GM18505 (cell line): ENCODE measurements at regions not wholly inside any gene's neighbourhood (a gene's known extent, or its start where the extent isn't known, plus 50 kb on each side); places are given as distances from the start of the nearest gene placed in this dataset.

Source experiments
- ATAC-seq: cut with Tn5 transposase; IDR thresholded peaks from one replicate; pipeline ENCODE4 v1.9.1; 2021; ENCODE audit not compliant: unreplicated experiment
- POLR2A ChIP-seq: IDR thresholded peaks from 4 replicates; pipeline ENCODE4 v1.6.1; 2011; ENCODE audit warnings: borderline replicate concordance; ENCODE audit not compliant: insufficient read depth, insufficient read length; ENCODE audit errors: extremely low read depth

DNA sequence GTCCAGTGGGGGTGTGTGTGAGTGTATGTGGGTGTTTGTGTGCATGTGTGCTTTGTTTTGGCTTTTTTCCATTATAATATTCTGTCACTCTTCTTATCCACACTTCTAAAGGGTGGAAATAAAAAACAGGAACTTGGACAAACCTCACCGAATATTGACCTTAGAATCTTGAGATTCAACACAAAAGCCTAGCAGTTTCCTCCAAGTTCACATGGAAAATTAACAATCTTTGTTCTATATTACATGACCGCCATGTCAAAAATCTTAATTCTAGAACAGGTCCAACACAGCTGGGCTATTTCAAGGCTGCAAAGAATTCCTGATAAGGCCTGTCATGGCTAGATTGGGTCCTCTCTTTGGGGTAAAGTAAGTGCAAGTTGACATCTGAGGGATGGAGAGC, 169.3 kb upstream of the OSR1 start:
- no peak for TF ChIP-seq POLR2A
- no peak for ATAC-seq

DNA sequence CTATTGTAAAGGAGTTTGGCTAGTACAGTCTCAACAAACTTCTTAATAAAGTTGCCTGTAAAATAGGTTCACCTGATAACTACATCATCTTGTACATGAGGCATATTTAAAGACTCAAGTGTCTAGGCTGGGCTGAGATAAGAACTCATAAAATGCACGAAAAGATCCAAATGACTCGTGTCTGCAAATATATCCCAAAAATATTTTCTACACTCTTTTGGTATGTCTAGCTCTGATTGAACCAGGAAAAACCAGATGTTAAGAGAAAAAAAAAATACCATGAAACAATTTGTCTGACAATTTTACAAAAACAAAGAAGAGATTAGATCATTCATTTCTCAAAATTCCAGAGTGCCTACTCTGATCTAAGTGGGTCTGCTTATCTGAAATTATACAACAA, 166.9 kb upstream of the OSR1 start:
- no peak for ATAC-seq

DNA sequence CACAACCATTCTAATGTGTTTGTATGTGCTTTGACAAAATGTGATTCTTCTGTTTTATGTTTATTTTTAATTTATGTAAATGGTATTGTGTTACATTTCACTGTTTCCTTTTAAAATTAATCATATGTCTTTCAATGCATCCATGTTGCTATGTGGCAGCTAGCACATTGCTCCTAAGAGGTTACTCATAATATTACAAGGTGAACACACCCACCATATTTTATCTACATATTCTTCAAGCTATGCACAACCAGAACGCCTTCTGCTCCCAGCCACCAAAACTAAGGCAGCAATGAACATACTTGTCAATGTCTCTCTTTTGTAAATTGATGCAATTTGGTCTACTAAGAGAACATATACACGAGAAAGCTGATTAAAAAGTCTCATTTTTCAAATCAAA, 160.6 kb upstream of the OSR1 start:
- no peak for TF ChIP-seq POLR2A
- ATAC-seq: no peak

More for the DNA sequence above, 166.9 kb upstream of the OSR1 start:
- TF ChIP-seq POLR2A: no peak

DNA sequence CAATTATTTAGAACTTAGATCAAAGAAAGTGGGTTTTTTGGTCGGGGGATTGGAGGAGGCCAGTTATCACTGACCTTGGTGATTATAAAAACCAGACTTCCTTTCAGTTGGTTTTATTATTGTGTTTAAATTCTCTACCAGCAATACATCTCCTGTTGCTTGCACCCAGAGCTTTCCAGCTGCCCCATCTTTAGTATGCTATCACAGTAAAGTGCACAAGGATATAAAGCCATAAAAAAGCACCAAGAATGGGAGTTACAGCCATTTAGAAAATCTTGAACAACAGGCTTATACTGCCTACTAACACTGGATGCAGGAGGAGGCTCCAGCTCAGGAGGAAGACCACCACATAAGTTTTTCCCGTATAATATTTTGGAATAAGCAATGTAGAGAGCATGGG, 148.7 kb upstream of the OSR1 start:
- ATAC-seq: no peak
- TF ChIP-seq POLR2A: no peak

DNA sequence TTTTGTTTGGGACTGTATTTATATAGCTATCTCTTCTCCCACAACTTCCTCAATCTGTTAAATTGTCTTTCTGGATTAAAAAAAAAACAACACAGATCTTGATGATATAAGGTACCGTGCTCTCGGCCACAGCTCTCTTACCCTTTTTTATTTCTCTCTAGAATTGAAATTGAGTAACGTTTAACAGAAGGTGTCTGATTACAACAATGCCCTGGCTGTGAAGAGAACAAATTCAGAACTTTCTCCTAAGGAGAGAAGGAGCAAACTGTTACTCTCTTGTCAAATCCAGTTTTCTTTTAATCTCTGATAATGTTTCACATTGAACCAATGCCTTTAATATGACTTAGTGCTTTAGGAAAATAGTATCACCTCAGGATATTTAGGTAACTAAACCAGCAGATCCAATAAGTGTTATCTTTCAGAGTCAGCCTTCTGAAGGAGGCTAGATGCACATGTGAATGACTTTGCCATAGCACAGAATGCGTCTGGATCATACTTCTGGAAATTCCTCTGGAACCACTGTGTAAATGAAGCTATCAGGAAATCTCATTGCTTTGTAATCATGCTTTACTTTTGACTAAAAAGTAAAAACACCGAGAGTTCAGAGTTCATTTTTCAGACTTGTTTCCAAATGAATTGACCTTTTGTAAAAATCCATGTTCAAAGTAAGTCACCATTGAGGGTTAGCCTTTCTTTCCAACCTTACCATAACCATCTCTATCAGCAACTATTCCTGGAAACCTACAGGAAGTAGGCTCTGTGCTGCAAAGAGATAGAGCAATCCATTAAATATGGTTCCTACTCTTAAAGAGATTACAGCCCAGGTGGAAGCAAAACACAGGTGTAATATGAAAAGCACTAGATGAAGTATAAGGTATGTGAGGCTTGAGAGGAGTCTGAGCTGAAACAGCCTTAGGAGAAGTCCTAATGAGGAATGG, 147.0 kb upstream of the OSR1 start:
- ATAC-seq: no peak
- no peak for TF ChIP-seq POLR2A

DNA sequence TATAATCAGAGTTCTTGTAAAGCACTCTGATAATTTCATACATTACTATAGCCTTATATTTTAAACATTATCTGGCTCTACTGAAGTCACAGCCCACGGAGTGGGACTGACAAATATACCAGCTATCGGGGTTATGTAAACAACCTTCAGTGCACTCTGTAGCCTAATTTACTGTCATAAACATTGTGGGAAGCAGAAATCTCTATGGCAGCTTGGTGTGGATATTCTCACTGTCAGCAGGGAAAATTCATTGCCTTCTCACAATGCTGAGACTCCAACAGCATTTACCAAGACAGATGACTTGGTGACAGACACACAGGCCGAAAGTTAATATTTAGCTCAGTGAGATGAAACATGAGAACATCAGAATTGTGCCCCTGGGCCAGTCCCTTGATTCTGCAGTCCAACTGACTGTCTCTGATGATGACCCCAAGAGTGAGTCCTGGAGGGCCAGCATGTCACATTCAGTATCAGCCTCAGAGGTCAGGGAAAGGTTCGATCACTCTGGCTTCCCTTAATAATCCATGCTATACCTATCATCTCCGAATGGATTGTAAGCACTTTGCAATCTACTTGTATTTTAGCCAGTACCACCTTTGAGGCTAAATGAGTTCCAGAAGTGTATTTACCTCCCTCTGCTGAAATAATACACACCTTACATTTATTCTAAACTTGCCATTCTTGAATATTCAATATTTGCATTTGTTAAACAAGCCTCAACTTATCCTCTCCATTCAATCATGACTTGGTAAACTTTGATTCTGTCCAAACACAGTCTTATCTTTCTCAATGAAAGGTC, 146.2 kb upstream of the OSR1 start:
- ATAC-seq: no peak
- TF ChIP-seq POLR2A: no peak

DNA sequence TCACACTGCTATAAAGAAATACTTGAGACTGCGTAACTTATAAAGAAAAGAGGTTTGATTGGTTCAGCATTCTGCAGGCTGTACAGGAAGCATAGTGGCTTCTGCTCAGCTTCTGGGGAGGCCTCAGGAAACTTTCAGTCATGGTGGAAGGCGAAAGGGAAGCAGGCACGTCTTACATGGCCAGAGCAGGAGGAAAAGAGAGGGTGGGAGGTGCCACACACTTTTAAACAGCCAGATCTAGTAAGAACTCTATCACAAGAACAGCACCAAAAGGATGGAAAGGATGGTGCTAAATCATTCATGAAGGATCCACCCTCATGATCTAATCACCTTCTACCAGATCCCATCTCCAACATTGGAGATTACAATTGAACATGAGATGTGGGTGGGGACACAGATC, 145.5 kb upstream of the OSR1 start:
- ATAC-seq: no peak
- no peak for TF ChIP-seq POLR2A

DNA sequence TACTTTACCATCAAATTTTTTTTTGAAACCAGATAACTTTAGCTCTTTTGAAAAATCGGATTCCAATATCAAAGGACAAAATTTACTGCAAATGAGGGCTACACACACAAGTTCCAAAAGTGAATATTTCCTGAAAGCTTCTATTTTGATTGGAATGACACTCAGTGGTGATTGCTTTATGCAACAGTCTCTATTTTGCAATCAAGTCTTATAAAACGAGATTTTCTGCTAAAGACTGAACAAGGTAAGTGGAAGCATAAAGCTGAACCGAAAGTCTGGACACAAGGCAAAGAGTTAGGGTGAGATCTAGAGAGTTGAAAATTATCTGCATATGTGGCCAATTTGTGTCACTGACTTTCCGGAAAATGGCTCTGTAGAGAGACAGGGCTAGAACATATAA, 145.0 kb upstream of the OSR1 start:
- no peak for TF ChIP-seq POLR2A
- ATAC-seq: no peak

DNA sequence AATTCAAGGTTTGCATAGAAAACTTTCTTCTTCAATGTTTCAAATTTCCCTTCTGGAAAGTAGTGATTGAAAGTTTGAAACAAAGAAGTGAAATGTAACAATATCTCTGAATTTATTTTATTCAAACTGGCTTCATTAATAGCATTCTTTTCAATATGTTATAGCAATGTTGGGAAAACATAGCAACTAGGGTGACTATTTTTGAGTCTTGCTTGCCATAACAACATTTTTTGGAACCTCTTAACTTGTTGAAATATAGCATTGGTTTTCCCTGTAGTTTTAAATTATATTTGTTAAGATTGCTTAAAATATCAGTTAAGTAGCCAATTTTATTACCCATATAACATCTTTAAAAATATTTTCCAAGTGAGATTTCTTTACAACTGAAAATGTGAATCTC, 141.7 kb upstream of the OSR1 start:
- TF ChIP-seq POLR2A: no peak

DNA sequence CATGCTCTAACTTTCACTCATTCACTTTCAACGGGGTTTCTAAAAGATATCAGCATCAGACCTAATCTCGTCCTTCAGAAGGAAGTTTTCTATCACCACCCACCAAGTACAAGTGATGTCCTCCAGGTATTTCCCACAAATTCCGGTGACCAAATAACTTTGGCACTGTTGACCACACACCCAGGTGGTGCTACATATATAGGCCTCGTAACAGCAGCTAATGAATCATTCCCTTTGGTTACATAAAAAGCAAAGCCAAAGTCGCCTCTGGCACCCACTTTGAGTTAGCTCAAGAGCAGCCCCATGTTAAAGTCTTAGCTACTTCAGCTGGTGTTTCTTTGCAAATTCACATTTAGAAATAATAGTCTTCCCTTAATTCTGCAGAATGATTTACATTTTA, 138.2 kb upstream of the OSR1 start:
- no peak for ATAC-seq
- TF ChIP-seq POLR2A: no peak

More for the DNA sequence above, 141.7 kb upstream of the OSR1 start:
- no peak for ATAC-seq

DNA sequence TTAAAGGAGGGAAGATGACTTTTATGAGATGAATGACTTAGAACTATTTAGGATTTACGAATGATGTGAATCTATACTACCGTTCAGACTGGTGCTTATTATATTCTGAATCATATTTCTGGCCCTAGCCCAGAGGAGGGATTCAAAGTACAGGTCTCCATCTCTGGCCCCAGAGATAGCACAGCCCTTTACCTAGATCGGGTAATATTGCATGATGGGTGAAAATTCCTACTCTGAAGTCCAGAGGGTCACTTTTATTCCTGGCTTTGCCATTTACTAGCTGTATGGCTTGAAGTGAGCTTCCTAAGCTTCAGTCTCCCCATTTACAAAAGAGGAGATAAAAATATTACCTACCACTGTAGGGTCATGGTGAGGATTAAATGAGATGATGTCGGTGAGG, 135.8 kb upstream of the OSR1 start:
- ATAC-seq: no peak
- no peak for TF ChIP-seq POLR2A

DNA sequence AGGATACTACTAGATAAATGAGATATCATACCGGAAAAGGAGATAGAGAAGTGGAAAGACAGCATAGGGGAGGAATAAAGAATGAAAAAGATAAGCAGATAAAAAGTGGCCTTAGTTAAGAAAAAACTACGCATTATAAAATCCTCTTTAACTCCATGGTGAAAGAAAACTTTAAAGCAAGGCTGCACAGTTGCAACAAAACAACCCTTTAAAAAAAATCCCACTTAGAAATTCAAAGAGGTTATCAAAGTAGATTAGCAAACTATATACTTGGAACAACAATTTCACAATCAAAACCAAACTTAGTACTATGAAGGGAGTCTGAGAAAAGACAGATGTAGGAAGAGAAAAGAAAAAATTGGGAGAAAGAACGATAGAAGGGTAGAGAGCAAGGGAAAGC, 133.4 kb upstream of the OSR1 start:
- no peak for ATAC-seq
- no peak for TF ChIP-seq POLR2A

DNA sequence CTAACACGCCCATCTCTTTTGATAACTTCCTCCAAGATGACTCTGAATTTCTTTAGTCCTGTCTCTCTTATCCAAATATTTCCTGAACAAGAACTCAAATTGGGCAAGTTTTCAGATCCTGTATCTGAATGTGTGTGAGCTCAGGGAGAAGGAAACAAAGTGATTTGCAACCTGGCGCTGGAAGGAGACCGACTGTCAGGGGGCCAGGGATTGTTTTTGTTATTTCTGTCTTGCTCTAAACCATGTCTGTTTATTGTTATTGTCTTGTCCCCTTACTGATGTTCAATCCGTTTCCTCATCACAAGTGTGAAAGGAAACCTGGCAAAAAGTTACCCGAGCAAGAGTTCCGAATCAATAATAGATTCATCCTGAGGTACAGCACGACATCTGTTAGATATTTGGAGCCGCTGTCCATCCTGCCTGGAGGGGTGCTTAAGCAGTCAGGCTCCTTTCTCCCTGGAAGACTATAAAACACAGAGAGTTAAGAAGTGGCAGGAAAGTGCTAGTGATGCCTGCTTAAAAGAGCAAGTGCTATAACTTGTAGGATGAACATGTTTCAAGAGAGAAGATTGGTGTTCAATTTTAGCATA, 132.5 kb upstream of the OSR1 start:
- no peak for ATAC-seq
- no peak for TF ChIP-seq POLR2A
